GM12873 (cell line): ENCODE measurements at regions not wholly inside any gene's neighbourhood (a gene's known extent, or its start where the extent isn't known, plus 50 kb on each side); places are given as distances from the start of the nearest gene placed in this dataset.

Source experiments
- TF ChIP-seq, protein P1 (sequence below): IDR thresholded peaks from 2 replicates; pipeline ENCODE4 v1.5.1; 2012; ENCODE audit warnings: low read depth, mild to moderate bottlenecking, moderate library complexity, low read length, control low read depth; ENCODE audit not compliant: insufficient read depth; ENCODE audit errors: missing control alignments

DNA sequence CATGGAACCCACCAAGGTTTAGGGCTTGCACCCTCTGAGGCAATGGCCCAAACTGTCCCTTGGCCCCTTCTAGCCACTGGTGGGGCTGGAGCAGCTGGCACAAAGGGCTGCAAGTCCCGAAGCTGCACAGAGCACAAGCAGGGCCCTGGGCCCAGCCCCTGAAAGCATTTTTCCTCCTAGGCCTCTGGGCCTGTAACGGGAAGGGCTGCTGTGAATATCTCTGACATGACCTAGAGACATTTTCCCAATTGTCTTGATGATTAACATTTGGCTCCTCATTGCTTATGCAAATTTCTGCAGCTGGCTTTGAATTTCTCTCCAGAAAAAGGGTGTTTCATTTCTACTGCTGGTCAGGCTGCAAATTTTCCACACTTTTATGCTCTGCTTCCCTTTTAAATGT lies 151.5 kb upstream of the CADPS start:
- TF ChIP-seq, protein P1, sequence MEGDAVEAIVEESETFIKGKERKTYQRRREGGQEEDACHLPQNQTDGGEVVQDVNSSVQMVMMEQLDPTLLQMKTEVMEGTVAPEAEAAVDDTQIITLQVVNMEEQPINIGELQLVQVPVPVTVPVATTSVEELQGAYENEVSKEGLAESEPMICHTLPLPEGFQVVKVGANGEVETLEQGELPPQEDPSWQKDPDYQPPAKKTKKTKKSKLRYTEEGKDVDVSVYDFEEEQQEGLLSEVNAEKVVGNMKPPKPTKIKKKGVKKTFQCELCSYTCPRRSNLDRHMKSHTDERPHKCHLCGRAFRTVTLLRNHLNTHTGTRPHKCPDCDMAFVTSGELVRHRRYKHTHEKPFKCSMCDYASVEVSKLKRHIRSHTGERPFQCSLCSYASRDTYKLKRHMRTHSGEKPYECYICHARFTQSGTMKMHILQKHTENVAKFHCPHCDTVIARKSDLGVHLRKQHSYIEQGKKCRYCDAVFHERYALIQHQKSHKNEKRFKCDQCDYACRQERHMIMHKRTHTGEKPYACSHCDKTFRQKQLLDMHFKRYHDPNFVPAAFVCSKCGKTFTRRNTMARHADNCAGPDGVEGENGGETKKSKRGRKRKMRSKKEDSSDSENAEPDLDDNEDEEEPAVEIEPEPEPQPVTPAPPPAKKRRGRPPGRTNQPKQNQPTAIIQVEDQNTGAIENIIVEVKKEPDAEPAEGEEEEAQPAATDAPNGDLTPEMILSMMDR: no peak

DNA sequence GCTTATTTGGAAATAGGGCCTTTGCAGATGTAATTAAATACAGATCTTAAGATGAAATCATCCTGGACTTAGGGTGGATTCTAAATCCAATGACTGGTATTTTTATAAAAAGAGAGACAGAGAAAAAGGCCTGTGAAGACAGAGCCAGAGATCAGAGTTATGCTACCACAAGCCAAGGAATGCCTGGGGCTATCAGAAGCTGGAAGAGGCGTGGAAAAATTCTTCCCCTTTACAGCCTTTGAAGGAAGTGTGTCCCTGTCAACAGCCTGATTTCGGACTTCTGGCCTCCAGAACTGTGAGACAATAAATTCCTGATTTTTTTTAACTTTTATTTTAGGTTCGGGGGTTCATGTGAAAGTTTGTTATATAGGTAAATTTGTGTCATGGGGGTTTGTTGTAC lies 154.1 kb upstream of the CADPS start:
- TF ChIP-seq, protein P1: no peak

DNA sequence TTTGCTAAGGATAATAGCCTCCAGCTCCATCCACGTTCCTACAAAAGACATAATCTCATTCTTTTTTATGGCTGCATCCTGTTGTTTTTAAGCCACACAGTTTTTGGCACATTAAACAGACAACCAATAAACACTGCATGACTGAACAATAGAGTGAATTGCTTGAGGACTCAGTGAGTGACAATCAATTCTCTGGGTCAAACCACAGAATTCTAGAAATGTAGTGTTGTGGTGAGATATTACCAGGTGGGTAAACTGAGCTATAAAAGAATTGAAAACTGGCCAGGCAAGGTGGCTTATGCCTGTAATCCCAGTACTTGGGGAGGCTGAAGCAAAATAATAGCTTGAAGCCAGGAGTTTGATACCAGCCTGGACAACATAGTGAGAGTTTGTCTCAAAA lies 154.7 kb upstream of the CADPS start:
- TF ChIP-seq, protein P1: no peak

DNA sequence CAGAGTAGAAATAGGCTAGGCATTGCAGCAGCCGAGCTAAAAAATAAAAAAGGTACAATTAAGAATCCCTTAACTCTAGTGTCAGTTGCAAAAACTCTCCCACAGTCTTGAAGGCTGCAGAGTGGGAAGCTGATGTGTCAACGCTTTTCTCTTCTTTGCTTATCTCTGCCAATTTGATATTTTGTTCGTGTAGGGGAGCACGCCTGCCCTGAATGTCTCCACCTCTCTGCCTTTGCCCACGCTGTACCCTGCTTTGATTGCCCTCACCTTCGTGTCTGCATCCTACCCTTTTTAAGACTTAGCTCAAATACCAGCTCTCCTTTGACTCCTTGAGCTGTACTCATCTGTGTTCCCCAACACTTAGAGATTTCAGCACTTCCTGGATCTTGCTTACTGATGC lies 155.4 kb upstream of the CADPS start:
- TF ChIP-seq, protein P1: no peak

DNA sequence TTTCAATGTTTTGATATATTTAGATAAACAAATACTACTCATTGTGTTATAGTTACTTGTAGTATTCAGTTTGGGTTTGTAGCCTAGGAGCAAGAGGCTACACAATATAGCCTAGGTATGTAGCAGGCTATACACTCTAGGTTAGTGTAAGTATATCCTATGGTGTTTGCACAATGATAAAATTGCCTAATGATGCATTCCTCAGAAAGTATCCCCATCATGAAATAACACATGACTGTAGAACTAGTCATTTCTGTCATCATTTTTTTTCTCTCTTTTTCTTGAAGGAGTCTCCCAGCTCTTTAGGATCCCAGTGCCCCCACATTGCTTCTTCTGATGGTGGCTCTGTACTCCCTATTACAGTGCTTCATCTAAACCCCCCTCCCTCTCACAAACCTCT lies 157.7 kb upstream of the CADPS start:
- TF ChIP-seq, protein P1: no peak

DNA sequence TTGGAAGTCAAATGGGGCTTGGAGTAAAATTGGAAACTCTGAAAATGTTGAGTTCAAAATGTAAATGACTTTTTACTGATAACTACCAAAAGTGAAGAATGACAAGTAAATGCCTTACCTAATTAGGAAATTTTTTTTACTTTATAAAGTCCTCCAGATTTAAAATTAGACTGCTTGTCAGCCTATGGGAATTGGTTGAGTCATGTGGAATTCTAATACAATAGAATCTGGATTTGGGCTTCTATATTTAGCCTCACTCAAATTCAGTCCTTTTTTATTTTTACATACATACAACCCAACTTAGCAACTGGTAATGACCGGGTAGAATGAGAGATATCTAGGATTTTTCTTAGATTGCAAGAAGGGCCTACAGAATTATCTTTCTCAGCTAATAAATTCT lies 158.9 kb upstream of the CADPS start:
- TF ChIP-seq, protein P1: no peak

DNA sequence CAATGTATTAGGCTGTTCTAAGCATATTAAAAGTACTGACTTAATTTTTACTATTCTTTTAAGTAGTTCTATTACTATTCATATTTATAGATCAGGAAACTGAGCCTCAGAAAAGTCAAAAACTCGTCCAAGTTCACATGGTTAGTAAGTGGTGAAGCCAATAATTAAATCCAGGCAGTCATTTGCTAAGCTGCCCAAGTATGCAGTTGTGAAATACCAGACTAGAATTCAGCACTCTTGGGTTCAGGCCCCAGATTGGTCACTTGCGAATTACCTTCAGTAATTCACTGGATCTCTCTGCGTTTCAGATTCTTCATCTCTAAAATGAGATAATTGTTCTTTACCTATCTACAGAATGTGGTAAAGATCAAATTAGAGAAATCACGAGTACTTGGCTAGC lies 161.9 kb upstream of the CADPS start:
- TF ChIP-seq, protein P1: no peak

DNA sequence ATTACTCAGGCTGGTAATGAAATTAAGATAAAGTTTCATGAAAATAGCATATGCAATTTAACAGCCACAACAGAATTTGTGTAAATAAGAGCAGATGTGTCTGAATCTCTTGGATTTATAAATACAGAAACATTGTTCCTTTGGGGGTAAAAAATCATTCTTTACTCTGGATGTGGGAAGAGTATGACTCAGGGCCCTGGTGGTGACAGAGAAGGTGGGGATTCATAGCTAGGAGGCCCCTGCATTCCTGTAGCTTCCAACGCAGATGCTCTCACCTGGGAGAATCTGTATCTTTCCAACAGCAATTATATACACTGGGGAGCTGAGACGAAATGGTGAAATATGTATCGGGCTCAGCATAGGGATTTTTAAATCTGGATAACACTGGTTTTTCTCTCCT lies 167.6 kb upstream of the CADPS start:
- TF ChIP-seq, protein P1: no peak
